OCI-LY1 (cell line): ENCODE measurements at regions not wholly inside any gene's neighbourhood (a gene's known extent, or its start where the extent isn't known, plus 50 kb on each side); places are given as distances from the start of the nearest gene placed in this dataset.

Source experiments
- CTCF ChIP-seq: fragments of 200-600 bp; sonication (generic), shearing (Covaris generic); IDR thresholded peaks from 2 replicates; pipeline ENCODE4 v1.5.1; 2017; ENCODE audit warnings: mild to moderate bottlenecking, antibody characterized with exemption, low read length, moderate library complexity, mixed read lengths
- EZH2 ChIP-seq: fragments of 200-600 bp; sonication (generic), shearing (Covaris generic); IDR thresholded peaks from 2 replicates; pipeline ENCODE4 v1.8.0; 2017; ENCODE audit warnings: borderline replicate concordance, mixed run types, mild to moderate bottlenecking, antibody characterized with exemption, low read length, moderate library complexity, mixed read lengths

- TF ChIP-seq CTCF (no peak), EZH2 (no peak)
Observed at GRCh38 chr22:44572414-44573207, 74.6 kb upstream of the RTL6 start.
